ENCODE measurements at regions not wholly inside any gene's neighbourhood (a gene's known extent, or its start where the extent isn't known, plus 50 kb on each side); places are given as distances from the start of the nearest gene placed in this dataset.
"Not testable (repeated sequence)": the region's sequence is repeated elsewhere in the genome, so short reads cannot be mapped to it uniquely, and the experiment has no call there.

DNA sequence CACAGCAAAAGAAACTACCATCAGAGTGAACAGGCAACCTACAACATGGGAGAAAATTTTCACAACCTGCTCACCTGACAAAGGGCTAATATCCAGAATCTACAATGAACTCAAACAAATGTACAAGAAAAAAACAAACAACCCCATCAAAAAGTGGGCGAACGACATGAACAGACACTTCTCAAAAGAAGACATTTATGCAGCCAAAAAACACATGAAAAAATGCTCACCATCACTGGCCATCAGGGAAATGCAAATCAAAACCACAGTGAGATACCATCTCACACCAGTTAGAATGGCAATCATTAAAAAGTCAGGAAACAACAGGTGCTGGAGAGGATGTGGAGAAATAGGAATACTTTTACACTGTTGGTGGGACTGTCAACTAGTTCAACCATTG lies 207.8 kb downstream of the USP6NL start:
- not testable (repeated sequence) for H3K36me3 Mint-ChIP-seq (ENCODE audit: low read depth); H3K4me3 Mint-ChIP-seq; H3K27me3 Mint-ChIP-seq; DNase-seq; H3K9me3 Mint-ChIP-seq
- Mint-ChIP-seq H3K27ac (peak overlapping the region; percentile 89), H3K4me1 (ENCODE audit: low read depth) (peaks cover 66% of the 10 kb centered on the region)

DNA sequence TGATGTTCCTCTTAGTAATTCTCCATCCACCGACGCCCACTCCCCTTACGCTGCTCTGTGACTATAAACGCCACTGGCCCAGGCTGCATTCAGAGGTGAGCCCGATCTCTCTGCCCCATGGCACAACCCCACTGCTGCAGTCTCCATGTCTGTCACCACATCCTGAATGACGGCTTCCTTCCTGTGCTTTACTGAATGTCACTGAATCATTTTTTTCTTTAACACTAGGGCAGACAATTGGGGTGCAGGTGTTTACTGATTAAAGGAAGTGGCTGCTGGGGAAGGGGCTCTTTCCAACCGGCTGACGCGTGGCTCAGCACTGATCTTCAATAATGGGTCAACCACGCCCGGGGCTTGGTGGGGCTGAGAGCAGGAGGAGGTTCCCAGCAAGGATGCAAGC lies 208.3 kb downstream of the USP6NL start:
- H3K27ac Mint-ChIP-seq: peak overlapping the region; percentile 89
- H3K9me3 Mint-ChIP-seq: peaks cover 2% of the 10 kb centered on the region
- H3K4me1 Mint-ChIP-seq (ENCODE audit: low read depth): peaks cover 67% of the 10 kb centered on the region
- H3K36me3 Mint-ChIP-seq (ENCODE audit: low read depth): no peaks in the 10 kb centered on the region
- H3K27me3 Mint-ChIP-seq: no peaks in the 10 kb centered on the region
- DNase-seq: peak; percentile 59
- H3K4me3 Mint-ChIP-seq: peak overlapping the region; percentile 24

DNA sequence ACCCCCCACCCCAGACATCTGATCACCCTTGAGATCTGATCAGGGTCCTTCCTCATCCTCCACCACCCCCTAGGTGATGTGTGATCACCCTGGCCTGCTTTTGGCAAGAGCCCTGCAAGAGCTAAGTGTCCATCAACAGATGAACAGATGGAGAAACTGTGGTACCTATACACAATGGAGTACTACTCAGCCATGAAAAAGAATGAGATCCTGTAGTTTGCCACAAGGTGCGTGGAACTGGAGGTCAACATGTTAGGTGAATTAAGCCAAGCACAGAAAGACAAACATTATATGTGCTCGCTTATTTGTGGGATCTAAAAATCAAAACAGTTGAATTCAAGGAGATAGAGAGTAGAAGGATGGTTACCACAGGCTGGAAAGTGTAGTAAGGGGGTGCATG lies 209.1 kb downstream of the USP6NL start:
- no peaks in the 10 kb centered on the region for H3K27me3 Mint-ChIP-seq
- H3K4me1 Mint-ChIP-seq (ENCODE audit: low read depth): peaks cover 60% of the 10 kb centered on the region
- no peaks in the 10 kb centered on the region for H3K36me3 Mint-ChIP-seq (ENCODE audit: low read depth)
- DNase-seq: no peak
- peaks cover 2% of the 10 kb centered on the region for H3K9me3 Mint-ChIP-seq
- peak overlapping the region; percentile 73 for H3K27ac Mint-ChIP-seq
- no peak overlapping the region for H3K4me3 Mint-ChIP-seq

DNA sequence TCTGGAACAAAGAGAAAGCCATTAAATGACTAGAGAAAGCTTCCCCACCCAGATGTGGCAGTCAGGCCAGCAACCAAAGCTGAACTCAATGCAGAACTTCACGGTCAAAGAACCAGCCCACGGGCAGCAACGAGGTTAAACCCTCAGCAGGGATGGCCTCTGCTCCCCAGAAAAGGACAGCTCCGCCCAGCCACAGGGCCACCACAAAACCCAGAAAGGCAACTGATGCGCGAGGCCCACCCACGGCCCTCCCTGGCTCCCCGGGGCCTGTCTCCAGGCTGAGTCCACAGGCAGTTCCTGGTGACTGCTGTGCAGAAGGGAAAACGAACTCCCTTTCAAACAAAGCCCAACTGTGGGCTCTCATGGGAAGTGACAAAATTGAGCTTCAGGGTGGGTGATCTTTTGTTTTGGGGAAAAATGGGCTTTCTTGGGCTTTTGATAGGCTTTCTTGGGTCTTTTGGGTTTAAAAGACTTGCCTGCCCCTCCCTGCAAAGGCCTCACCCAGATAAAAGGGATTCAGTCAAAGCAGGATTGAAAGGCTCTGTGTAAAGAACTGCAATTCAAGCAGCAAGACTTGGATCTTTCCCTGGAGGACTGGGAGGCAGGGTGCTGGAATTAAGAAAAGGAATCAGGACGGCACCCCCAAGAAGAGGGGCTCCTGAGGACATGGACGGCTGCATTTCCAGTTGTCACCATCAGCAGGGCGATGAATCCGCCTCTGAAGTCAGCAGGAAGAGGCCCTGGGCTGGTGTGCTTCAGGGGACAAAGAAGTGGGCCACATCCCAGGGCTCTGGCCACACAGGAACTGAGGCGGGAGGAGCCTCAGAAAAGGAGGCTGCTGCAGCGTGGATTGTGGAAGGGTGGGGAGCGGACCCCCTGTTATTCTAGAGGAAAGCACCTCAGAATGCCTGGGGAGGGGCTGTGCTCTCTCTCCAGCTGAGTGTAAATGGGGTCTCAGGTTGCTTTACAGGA lies 209.9 kb downstream of the USP6NL start:
- H3K27ac Mint-ChIP-seq: peak overlapping the region; percentile 73

DNA sequence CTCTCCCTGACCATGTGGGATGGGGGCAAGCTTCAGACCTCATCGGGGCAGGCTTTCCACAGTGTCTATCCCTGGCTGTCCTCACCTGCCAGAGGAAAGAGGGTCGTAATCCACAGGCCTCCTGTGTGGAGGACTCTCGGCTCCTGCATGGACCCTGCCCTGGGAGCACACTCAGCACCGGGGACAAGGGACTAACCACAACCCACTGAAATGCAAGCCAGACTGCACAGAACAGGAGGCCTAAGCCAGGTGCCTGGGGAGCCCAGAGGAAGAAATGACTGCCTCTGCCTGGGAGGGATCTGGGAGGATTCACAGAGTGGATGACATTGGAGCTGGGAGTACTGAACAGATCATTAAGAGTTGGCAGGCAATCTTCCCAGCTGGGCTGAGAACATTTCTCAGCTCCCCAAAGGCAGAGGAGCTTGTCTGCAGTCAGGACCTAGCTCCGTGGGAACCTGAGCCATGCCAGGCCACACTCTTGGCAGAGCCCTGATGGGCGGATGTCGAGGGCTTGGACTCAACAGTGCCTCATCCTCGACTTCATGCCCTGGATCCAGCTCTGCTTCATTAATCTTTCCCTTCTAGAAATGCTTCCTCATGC lies 213.4 kb downstream of the USP6NL start:
- peaks cover 33% of the 10 kb centered on the region for H3K4me1 Mint-ChIP-seq (ENCODE audit: low read depth)

More for the DNA sequence above, 209.9 kb downstream of the USP6NL start:
- no peaks in the 10 kb centered on the region for H3K36me3 Mint-ChIP-seq (ENCODE audit: low read depth)
- H3K4me1 Mint-ChIP-seq (ENCODE audit: low read depth): peaks cover 52% of the 10 kb centered on the region
- no peaks in the 10 kb centered on the region for H3K27me3 Mint-ChIP-seq
- peaks cover under 1% of the 10 kb centered on the region for H3K9me3 Mint-ChIP-seq
- DNase-seq: peak; percentile 41
- H3K4me3 Mint-ChIP-seq: no peak overlapping the region

DNA sequence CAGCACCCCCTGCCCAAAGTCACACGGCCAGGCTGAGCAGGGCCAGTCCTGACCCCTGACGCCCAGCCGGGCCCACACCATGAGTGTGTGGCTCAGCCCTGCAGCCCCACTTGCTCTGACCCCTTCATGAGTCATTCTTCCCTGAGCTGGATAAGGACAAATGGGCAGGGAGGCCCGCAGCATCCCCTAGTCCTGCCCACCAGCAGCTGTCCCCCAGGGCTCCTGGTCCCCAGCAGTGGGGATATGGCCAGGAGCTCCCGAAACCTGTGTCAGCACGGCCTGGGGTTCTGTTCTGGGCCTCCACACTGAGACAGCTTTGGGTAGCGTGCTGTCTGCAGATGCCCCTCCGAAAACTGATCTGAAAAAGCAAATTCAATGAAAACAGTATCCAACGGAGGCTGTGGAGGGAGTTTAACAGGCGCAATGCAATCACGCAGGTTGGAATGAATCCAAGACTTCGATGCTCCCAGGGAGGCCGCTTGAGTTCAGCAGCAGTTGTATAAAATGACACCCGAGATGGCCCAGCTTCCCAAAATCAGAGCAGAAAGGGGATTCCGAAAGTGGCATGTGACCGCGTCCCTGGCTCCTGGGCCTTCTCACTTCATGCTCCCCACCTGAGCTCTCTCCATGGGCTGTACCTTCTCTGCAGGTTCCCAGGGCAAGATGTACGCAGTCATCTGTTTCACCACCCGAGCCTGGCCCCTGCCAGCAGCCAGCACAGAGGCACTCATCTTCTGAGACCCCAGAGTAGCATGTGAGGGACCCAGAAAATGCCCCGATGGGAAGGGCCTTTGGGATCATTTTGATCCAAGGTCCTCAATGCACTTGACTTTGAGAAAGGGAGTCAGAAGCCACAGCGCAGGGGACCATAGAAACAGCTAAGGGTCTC lies 214.1 kb downstream of the USP6NL start:
- peaks cover 26% of the 10 kb centered on the region for H3K4me1 Mint-ChIP-seq (ENCODE audit: low read depth)
- no peak for DNase-seq
- no peak overlapping the region for H3K27ac Mint-ChIP-seq
- H3K27me3 Mint-ChIP-seq: no peaks in the 10 kb centered on the region
- no peaks in the 10 kb centered on the region for H3K9me3 Mint-ChIP-seq
- no peak overlapping the region for H3K4me3 Mint-ChIP-seq
- no peaks in the 10 kb centered on the region for H3K36me3 Mint-ChIP-seq (ENCODE audit: low read depth)

More for the DNA sequence above, 213.4 kb downstream of the USP6NL start:
- H3K4me3 Mint-ChIP-seq: no peak overlapping the region
- no peaks in the 10 kb centered on the region for H3K36me3 Mint-ChIP-seq (ENCODE audit: low read depth)
- no peak overlapping the region for H3K27ac Mint-ChIP-seq
- no peaks in the 10 kb centered on the region for H3K27me3 Mint-ChIP-seq
- no peaks in the 10 kb centered on the region for H3K9me3 Mint-ChIP-seq
- no peak for DNase-seq

DNA sequence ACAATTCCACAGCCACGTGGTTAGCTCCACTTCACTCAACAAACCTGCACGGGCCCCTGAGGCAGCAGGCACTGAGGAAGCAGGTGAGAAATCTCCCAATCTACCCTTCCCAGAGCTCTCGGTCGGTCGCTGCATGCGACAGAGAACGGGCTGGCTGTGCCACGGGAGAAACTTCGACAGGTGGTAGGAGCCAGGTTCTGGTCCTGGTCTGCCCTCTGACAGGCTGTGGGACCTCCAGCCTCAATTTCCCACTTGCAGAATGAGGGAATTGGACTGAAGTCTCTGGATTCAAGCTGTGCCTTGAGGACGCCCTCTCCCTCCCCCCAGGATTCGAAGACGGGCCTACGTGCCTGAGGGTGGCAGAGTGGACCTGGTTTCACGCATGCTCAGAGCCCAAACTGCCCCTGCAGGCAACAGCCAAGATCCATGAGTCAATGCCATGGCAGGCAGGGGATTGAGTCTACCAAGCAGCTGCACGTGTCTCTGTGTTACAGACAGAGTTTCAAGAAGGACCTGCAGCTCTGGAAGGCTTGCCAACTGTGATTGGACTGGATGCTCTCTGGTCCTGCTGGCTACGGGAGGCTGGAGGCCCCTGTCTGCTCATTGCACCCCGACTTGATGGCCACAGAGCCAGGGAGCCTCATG lies 215.0 kb downstream of the USP6NL start:
- H3K36me3 Mint-ChIP-seq (ENCODE audit: low read depth): no peaks in the 10 kb centered on the region
- H3K9me3 Mint-ChIP-seq: no peaks in the 10 kb centered on the region
- no peak for DNase-seq
- H3K4me3 Mint-ChIP-seq: no peak overlapping the region
- H3K27me3 Mint-ChIP-seq: no peaks in the 10 kb centered on the region
- no peak overlapping the region for H3K27ac Mint-ChIP-seq
- peaks cover 17% of the 10 kb centered on the region for H3K4me1 Mint-ChIP-seq (ENCODE audit: low read depth)

DNA sequence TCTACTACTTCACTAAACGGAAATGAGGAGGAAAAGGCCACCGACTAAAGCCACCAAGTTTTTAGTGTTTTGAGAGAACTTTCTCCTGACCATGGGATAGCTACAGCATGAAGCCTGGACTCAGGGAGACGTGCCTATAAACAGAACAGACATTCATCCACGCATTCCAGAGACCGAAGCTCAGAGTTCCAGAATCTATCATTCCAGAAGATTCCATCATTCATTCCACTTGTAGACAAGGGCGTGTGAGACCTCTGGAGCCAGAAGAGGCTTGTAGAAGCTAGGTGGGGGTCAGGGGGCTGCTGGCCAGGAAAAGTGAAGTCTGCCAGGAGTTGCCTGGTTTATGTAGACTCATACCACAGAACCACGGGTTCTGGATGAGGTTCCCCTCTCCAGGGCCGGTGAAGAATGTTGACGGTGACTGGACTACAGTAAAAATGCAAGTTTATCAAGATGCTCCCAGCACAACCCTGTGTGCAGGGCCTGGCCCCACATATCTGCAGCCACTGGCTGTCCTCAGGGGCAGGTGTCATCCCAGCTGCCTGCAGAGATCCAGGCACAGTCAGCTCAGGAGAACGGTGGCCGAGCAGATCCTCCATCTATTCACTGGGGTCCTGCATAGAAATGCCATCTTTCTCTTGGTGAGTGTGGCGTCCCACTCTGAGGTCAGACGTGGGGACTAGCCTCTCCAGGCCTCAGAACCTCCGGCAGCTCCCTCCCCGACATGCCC lies 215.7 kb downstream of the USP6NL start:
- Mint-ChIP-seq H3K27ac (no peak overlapping the region), H3K27me3 (no peaks in the 10 kb centered on the region), H3K9me3 (no peaks in the 10 kb centered on the region), H3K4me3 (no peak overlapping the region), H3K4me1 (ENCODE audit: low read depth) (peaks cover 11% of the 10 kb centered on the region), H3K36me3 (ENCODE audit: low read depth) (no peaks in the 10 kb centered on the region)
- DNase-seq: no peak

DNA sequence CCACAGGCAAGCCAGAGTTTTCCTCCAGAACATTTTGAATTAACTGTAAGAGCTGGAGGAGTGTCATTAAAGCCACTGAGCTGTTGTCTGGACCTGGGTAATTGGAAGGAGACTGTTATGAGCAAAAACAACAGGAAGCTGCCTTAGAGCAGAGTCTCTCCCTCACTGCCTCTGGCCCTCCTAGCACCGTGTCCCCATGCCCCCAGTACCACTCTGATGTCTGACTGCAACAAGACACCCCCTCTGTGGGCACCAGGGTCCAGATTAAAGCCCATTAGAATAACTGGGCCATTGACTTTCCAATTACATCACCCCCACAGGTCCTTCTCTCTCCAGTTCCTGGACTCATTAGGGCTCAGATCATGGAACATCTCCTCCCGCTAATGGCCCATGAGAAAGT lies 216.3 kb downstream of the USP6NL start:
- Mint-ChIP-seq H3K27me3 (no peaks in the 10 kb centered on the region), H3K4me1 (ENCODE audit: low read depth) (peaks cover 6% of the 10 kb centered on the region), H3K27ac (no peak overlapping the region), H3K9me3 (no peaks in the 10 kb centered on the region), H3K36me3 (ENCODE audit: low read depth) (no peaks in the 10 kb centered on the region), H3K4me3 (no peak overlapping the region)
- DNase-seq: no peak

DNA sequence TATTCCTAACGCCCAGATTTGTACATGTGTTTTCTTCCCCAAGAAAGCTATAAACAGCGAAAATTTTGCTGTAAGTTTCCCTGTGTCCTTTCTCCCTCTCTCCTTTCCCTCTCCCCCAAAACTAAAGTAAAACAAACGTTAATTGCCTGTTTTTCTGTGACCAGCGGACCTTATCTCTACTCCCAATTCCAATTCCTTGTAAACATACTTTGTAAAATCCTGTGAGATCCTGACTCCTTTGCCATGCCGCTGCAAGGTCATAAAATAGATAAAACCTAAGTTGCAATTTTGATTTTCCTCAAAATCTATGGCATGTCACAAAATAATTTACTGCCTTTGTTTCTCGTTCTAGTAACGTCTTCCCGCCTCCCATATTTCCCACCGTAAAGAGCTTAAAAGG lies 217.6 kb downstream of the USP6NL start:
- H3K4me1 Mint-ChIP-seq (ENCODE audit: low read depth): peaks cover 3% of the 10 kb centered on the region
- H3K9me3 Mint-ChIP-seq: no peaks in the 10 kb centered on the region
- no peak overlapping the region for H3K27ac Mint-ChIP-seq
- H3K27me3 Mint-ChIP-seq: no peaks in the 10 kb centered on the region
- no peak overlapping the region for H3K4me3 Mint-ChIP-seq
- DNase-seq: no peak
- no peaks in the 10 kb centered on the region for H3K36me3 Mint-ChIP-seq (ENCODE audit: low read depth)

DNA sequence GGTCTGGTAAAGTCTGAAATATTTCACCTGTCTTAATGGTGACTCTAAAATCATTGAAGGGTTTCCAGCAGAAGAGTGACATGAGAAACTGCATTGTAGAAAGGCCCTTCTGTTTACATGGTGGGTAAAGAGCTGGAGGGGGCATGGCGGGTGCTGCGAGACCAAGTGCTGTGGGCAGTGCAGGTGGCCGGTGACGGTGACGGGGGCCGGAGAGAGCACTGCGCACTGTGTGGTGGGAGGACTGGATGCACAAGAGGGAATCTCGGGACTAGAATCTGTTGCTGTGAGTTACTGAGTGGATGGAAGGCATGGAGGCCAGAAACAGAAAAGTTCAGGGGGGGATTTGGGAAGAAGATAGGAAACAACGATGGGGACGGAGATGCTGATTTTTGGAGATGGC lies 218.7 kb downstream of the USP6NL start:
- no peak for DNase-seq
- H3K27me3 Mint-ChIP-seq: no peaks in the 10 kb centered on the region
- no peaks in the 10 kb centered on the region for H3K9me3 Mint-ChIP-seq
- H3K4me1 Mint-ChIP-seq (ENCODE audit: low read depth): no peaks in the 10 kb centered on the region
- no peak overlapping the region for H3K4me3 Mint-ChIP-seq
- no peak overlapping the region for H3K27ac Mint-ChIP-seq
- no peaks in the 10 kb centered on the region for H3K36me3 Mint-ChIP-seq (ENCODE audit: low read depth)

DNA sequence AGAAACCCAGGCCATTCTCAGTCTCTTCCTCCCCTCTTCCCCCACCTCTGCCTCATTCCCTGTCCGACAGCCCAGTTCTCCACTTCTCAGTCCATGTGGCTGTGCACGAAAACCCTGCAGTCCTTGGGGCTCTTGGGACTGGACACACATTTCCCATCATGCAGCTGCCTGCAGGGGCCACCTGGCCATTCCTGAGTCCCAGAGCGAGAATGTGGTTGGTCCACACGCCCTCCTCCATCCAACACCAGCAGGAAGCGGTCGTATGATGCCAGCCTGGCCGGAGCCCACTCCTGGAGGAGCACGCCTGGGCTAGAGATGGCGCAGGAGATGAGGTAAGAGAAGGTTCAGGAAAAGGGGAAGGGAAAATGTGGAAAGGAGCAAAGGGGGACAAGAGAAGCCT lies 222.5 kb downstream of the USP6NL start:
- Mint-ChIP-seq H3K27me3 (no peaks in the 10 kb centered on the region), H3K4me1 (ENCODE audit: low read depth) (no peaks in the 10 kb centered on the region), H3K4me3 (no peak overlapping the region), H3K36me3 (ENCODE audit: low read depth) (no peaks in the 10 kb centered on the region), H3K9me3 (no peaks in the 10 kb centered on the region), H3K27ac (no peak overlapping the region)
- DNase-seq: no peak

DNA sequence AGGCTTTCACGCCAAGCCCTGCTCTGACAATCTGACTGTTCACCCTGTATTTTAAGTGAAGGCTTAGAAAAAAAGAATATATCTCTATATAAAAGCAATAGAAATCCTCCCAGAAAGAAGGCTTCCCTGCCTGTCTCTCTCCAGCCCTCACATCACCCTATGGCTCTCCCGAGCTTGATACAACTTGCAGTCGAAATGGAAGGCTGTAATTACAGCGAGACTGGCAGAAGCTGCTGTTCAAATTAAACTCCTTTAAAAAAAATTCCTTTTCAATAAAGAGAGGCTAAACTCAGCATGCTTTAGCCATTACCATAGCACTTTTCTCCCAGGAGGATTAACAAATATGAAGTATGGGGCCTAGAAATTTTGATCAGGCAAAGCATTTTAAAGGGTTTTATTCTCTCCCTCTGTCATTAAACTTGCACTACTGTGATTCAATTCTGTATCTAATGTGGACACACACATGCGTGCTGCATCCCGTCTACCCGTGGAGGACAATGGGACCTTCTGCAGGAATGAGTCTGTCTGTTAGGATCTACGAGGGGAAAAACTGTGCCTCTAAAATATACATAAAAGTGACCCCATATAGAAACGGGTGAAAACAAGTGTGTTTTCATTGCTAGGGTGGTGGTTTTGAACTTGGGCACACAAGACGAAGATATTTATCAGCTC lies 223.8 kb downstream of the USP6NL start:
- Mint-ChIP-seq H3K4me1 (ENCODE audit: low read depth) (no peaks in the 10 kb centered on the region), H3K36me3 (ENCODE audit: low read depth) (no peaks in the 10 kb centered on the region), H3K27ac (no peak overlapping the region), H3K27me3 (no peaks in the 10 kb centered on the region), H3K4me3 (no peak overlapping the region), H3K9me3 (no peaks in the 10 kb centered on the region)
- DNase-seq: no peak
